H9 (cell line): ENCODE measurements at regions not wholly inside any gene's neighbourhood (a gene's known extent, or its start where the extent isn't known, plus 50 kb on each side); places are given as distances from the start of the nearest gene placed in this dataset.

Experiments used
- DNase-seq: peaks from one replicate; pipeline ENCODE4 v3.0.0-alpha.2; 2017
- H2AFZ ChIP-seq: one replicate; pipeline ENCODE4 v1.6.1; 2013; ENCODE audit warnings: mild to moderate bottlenecking, low read length, control low read depth, moderate library complexity
- H2AK5ac ChIP-seq: 2 replicates; pipeline ENCODE4 v1.6.1; 2013; ENCODE audit warnings: low read length, control low read depth, mixed read lengths; ENCODE audit not compliant: insufficient read length
- H2BK120ac ChIP-seq: one replicate; pipeline ENCODE4 v1.6.1; 2013; ENCODE audit warnings: low read depth, mild to moderate bottlenecking, low read length, control low read depth, inconsistent platforms; ENCODE audit not compliant: poor library complexity, severe bottlenecking
- H2BK12ac ChIP-seq: 2 replicates; pipeline ENCODE4 v1.6.1; 2013; ENCODE audit warnings: low read length, control low read depth, mixed read lengths, low read depth; ENCODE audit not compliant: insufficient read length
- H2BK15ac ChIP-seq: 2 replicates; pipeline ENCODE4 v1.6.1; 2013; ENCODE audit warnings: low read depth, low read length, control low read depth
- H2BK20ac ChIP-seq: one replicate; pipeline ENCODE4 v1.6.1; 2013; ENCODE audit warnings: low read depth, mild to moderate bottlenecking, low read length, control low read depth, inconsistent platforms; ENCODE audit not compliant: poor library complexity, severe bottlenecking
- H2BK5ac ChIP-seq: 2 replicates; pipeline ENCODE4 v1.6.1; 2013; ENCODE audit warnings: low read length, control low read depth, mixed read lengths; ENCODE audit not compliant: insufficient read length
- H3K14ac ChIP-seq: 2 replicates; pipeline ENCODE4 v1.6.1; 2013; ENCODE audit warnings: low read length, control low read depth; ENCODE audit not compliant: insufficient read depth
- H3K18ac ChIP-seq: 2 replicates; pipeline ENCODE4 v1.6.1; 2013; ENCODE audit warnings: low read depth, mild to moderate bottlenecking, mixed read lengths, low read length, control low read depth; ENCODE audit not compliant: insufficient read length
- H3K23ac ChIP-seq: 2 replicates; pipeline ENCODE4 v1.6.1; 2013; ENCODE audit warnings: low read length, control low read depth, mixed read lengths, low read depth; ENCODE audit not compliant: insufficient read length
- H3K23me2 ChIP-seq: 2 replicates; pipeline ENCODE4 v1.6.1; 2013; ENCODE audit warnings: low read depth, mild to moderate bottlenecking, mixed read lengths, low read length, control low read depth; ENCODE audit not compliant: insufficient read length, poor library complexity, severe bottlenecking
- H3K27ac ChIP-seq: 2 replicates; pipeline ENCODE4 v1.5.1; 2013; ENCODE audit warnings: low read length, control low read depth, mixed read lengths, low read depth; ENCODE audit not compliant: insufficient read length
- H3K27me3 ChIP-seq: 2 replicates; pipeline ENCODE4 v1.6.1; 2013; ENCODE audit warnings: low read length, control low read depth, inconsistent platforms; ENCODE audit not compliant: insufficient read depth
- H3K4ac ChIP-seq: 2 replicates; pipeline ENCODE4 v1.6.1; 2013; ENCODE audit warnings: low read depth, mild to moderate bottlenecking, control low read depth, inconsistent platforms, low read length, moderate library complexity
- H3K4me1 ChIP-seq: 2 replicates; pipeline ENCODE4 v1.6.1; 2013; ENCODE audit warnings: low read length, control low read depth, inconsistent platforms; ENCODE audit not compliant: insufficient read depth
- H3K4me2 ChIP-seq: 2 replicates; pipeline ENCODE4 v1.6.1; 2013; ENCODE audit warnings: low read length, control low read depth, mixed read lengths; ENCODE audit not compliant: insufficient read length, insufficient read depth
- H3K56ac ChIP-seq: 2 replicates; pipeline ENCODE4 v1.6.1; 2013; ENCODE audit warnings: low read depth, mild to moderate bottlenecking, mixed read lengths, low read length, control low read depth; ENCODE audit not compliant: insufficient read length
- H3K79me1 ChIP-seq: 2 replicates; pipeline ENCODE4 v1.6.1; 2013; ENCODE audit warnings: low read depth, mild to moderate bottlenecking, moderate library complexity, low read length, control low read depth, inconsistent platforms; ENCODE audit not compliant: insufficient read depth, poor library complexity, severe bottlenecking
- H3K79me2 ChIP-seq: 2 replicates; pipeline ENCODE4 v1.6.1; 2013; ENCODE audit warnings: low read length, control low read depth, inconsistent platforms; ENCODE audit not compliant: insufficient read depth
- H3K9ac ChIP-seq: 2 replicates; pipeline ENCODE4 v1.6.1; 2013; ENCODE audit warnings: low read length, control low read depth, mixed read lengths; ENCODE audit not compliant: insufficient read length; ENCODE audit errors: extremely low read depth
- H3K9me3 ChIP-seq: one replicate; pipeline ENCODE4 v1.6.1; 2013; ENCODE audit warnings: low read depth, low read length, inconsistent platforms; ENCODE audit not compliant: control insufficient read depth
- H3T11ph ChIP-seq: one replicate; pipeline ENCODE4 v1.6.1; 2013; ENCODE audit warnings: mild to moderate bottlenecking, low read length, control low read depth, inconsistent platforms
- H4K20me1 ChIP-seq: one replicate; pipeline ENCODE4 v1.6.1; 2013; ENCODE audit not compliant: control insufficient read depth, insufficient read length, insufficient read depth
- H4K5ac ChIP-seq: 2 replicates; pipeline ENCODE4 v1.6.1; 2013; ENCODE audit warnings: low read depth, mild to moderate bottlenecking, mixed read lengths, low read length, control low read depth; ENCODE audit not compliant: insufficient read length
- H4K8ac ChIP-seq: replicated peaks from 2 replicates; pipeline ENCODE4 v1.6.1; 2013; ENCODE audit warnings: low read length, control low read depth, mixed read lengths, low read depth; ENCODE audit not compliant: insufficient read length
- H4K91ac ChIP-seq: 2 replicates; pipeline ENCODE4 v1.6.1; 2013; ENCODE audit warnings: low read depth, mild to moderate bottlenecking, moderate library complexity, mixed read lengths, low read length, control low read depth; ENCODE audit not compliant: insufficient read length
- H3K27ac Mint-ChIP-seq, 3 experiments: 2 replicates in 2 of 3; 3 replicates in 1 of 3; pipeline ENCODE4 v1.8.0; 2020 to 2021; ENCODE audit warnings: mixed read lengths in 3 of 3, mild to moderate bottlenecking in 1 of 3, moderate library complexity in 1 of 3
- H3K27me3 Mint-ChIP-seq: 2 replicates; pipeline ENCODE4 v1.8.0; 2021; ENCODE audit warnings: low read depth, mild to moderate bottlenecking, moderate library complexity, mixed read lengths
- H3K36me3 Mint-ChIP-seq, 3 experiments: 2 replicates in 2 of 3; 3 replicates in 1 of 3; pipeline ENCODE4 v1.8.0; 2020 to 2021; ENCODE audit warnings: low read depth in 3 of 3, mixed read lengths in 3 of 3; ENCODE audit not compliant: insufficient read depth in 1 of 3
- H3K4me1 Mint-ChIP-seq, 2 experiments: 2 replicates each; pipeline ENCODE4 v1.8.0; 2020; ENCODE audit warnings: mixed read lengths in 2 of 2
- H3K4me3 Mint-ChIP-seq, 2 experiments: 2 replicates in 1 of 2; 3 replicates in 1 of 2; pipeline ENCODE4 v1.8.0; 2020 to 2021; ENCODE audit warnings: mild to moderate bottlenecking in 2 of 2, mixed read lengths in 2 of 2, moderate library complexity in 1 of 2
- H3K9me3 Mint-ChIP-seq, 2 experiments: 2 replicates in 1 of 2; 3 replicates in 1 of 2; pipeline ENCODE4 v1.8.0; 2020; ENCODE audit warnings: mild to moderate bottlenecking in 2 of 2, mixed read lengths in 2 of 2, moderate library complexity in 1 of 2
- CTCF ChIP-seq: fragments of 200-600 bp; sonication (generic); conservative IDR thresholded peaks from 3 replicates; pipeline ENCODE4 v1.8.0; 2021; ENCODE audit warnings: antibody characterized with exemption, mild to moderate bottlenecking

GRCh38 chr2:81647715-81648230, 1343.2 kb upstream of the LRRTM1 start:
- H3K4me1 Mint-ChIP-seq, result peaks cover 33 to 39% of the 10 kb centered on the region in 2 experiments
- no peak overlapping the region for H3K56ac ChIP-seq
- no peak overlapping the region for H3K4me2 ChIP-seq
- H3K27me3 Mint-ChIP-seq, result no peaks in the 10 kb centered on the region
- H3K27ac Mint-ChIP-seq, result peak overlapping the region; percentile 69 to 98 (median 96)
- no peak overlapping the region for H4K8ac ChIP-seq
- no peak overlapping the region for H3K14ac ChIP-seq
- H3K4ac ChIP-seq, result no peak overlapping the region
- DNase-seq, result no peak
- H3K4me3 Mint-ChIP-seq, result peak overlapping the region in 1 of 2 experiments; percentile 60; a peak in 3 of 5 replicates
- no peaks in the 10 kb centered on the region for H3K27me3 ChIP-seq
- peaks cover 0 to 8% (median 4%) of the 10 kb centered on the region in 3 experiments; a peak in 5 of 7 replicates for H3K36me3 Mint-ChIP-seq
- no peaks in the 10 kb centered on the region for H4K20me1 ChIP-seq
- no peak overlapping the region for H2BK12ac ChIP-seq
- no peak overlapping the region for H2AK5ac ChIP-seq
- H2BK20ac ChIP-seq, result no peak overlapping the region
- peak overlapping the region; percentile 29 for H2AFZ ChIP-seq
- no peak overlapping the region for H3T11ph ChIP-seq
- H3K18ac ChIP-seq, result no peak overlapping the region
- no peaks in the 10 kb centered on the region for H3K9me3 ChIP-seq
- H2BK15ac ChIP-seq, result no peak overlapping the region
- TF ChIP-seq CTCF, result no peak
- no peaks in the 10 kb centered on the region; the same call in 1 of the 2 replicates for H3K4me1 ChIP-seq
- no peaks in the 10 kb centered on the region for H3K79me1 ChIP-seq
- no peak overlapping the region for H3K27ac ChIP-seq
- H2BK120ac ChIP-seq, result no peak overlapping the region
- H2BK5ac ChIP-seq, result no peak overlapping the region
- no peak overlapping the region for H3K23ac ChIP-seq
- H3K79me2 ChIP-seq, result no peaks in the 10 kb centered on the region
- H3K9me3 Mint-ChIP-seq, result peaks cover 0 to 3% of the 10 kb centered on the region in 2 experiments; a peak in 2 of 5 replicates
- H3K9ac ChIP-seq, result no peak overlapping the region
- no peak overlapping the region for H4K91ac ChIP-seq
- H4K5ac ChIP-seq, result no peak overlapping the region
- no peaks in the 10 kb centered on the region for H3K23me2 ChIP-seq
